ENCODE measurements at regions not wholly inside any gene's neighbourhood (a gene's known extent, or its start where the extent isn't known, plus 50 kb on each side); places are given as distances from the start of the nearest gene placed in this dataset.

GRCh38 chr7:42854571-42855118 lies 57.2 kb downstream of the C7orf25 start:
- POLR2A ChIA-PET (ENCODE audit: partially characterized antibody) = no interaction called here
- no peak overlapping the region for H3K9ac ChIP-seq (replicated peaks in 1 of 4; ENCODE audit: extremely low read depth in 1 of 4, low read depth in 3 of 4, low read length in 3 of 4)
- no peak overlapping the region for H3K4me2 ChIP-seq (ENCODE audit: insufficient read depth in 1 of 2, low read depth in 2 of 2, low read length in 2 of 2)
- CTCF ChIA-PET (ENCODE audit: partially characterized antibody) = interaction anchor here (0.9 to 1.0 kb wide), 2 partner anchors 11 to 23 kb away, joined by 3 to 4 read pairs; no protein-coding TSS in a partner anchor
- H3K4me3 ChIP-seq (ENCODE audit: extremely low read depth in 1 of 4, insufficient read depth in 2 of 4, low read depth in 3 of 4, low read length in 4 of 4) = no peak overlapping the region
- H3K14ac ChIP-seq (ENCODE audit: insufficient read length) = no peak overlapping the region
- H3K18ac ChIP-seq (ENCODE audit: extremely low read depth, low read length) = no peak overlapping the region
- no peak overlapping the region for H3K4ac ChIP-seq (replicated peaks; ENCODE audit: insufficient read length, low read depth, low read length)
- no peak overlapping the region for H2BK120ac ChIP-seq (replicated peaks; ENCODE audit: low read depth, low read length)
- H3K56ac ChIP-seq (replicated peaks; ENCODE audit: insufficient read length, low read depth, low read length) = no peak overlapping the region
- WGBS, 2 experiments (ENCODE audit: extremely low coverage in 1 of 2, insufficient coverage in 1 of 2, insufficient read length in 1 of 2, insufficient replicate concordance in 2 of 2, low coverage in 1 of 2, low lambda C conversion rate in 2 of 2, missing lambda C conversion rate in 1 of 2) = 91% methylated on average over 11 of the region's 11 CpGs; no CpG with 5 or more reads in 1 of the 2 experiments
- no peak overlapping the region for H2BK5ac ChIP-seq (ENCODE audit: low read depth, low read length)
- TF ChIP-seq USF2 (IDR thresholded peaks at IDR 0.05; ENCODE audit: low read length) = no peak
- H2BK20ac ChIP-seq (ENCODE audit: low read length) = no peak overlapping the region
- H2AK5ac ChIP-seq (ENCODE audit: low read depth, low read length) = no peak overlapping the region
- H4K8ac ChIP-seq (ENCODE audit: extremely low read depth, insufficient read depth, low read length) = peak overlapping the region; percentile 43; the same call in 1 of the 2 replicates
- H4K91ac ChIP-seq (replicated peaks; ENCODE audit: insufficient read length, low read length) = no peak overlapping the region
- H3K79me2 ChIP-seq (ENCODE audit: control insufficient read depth in 1 of 2, insufficient read depth in 2 of 2, low read length in 2 of 2) = no peaks in the 10 kb centered on the region
- DNase-seq (ENCODE audit: low read depth in 1 of 2, low spot score in 2 of 2) (no peak), FAIRE-seq (no peak)
- H4K5ac ChIP-seq (ENCODE audit: insufficient read length, low read depth, low read length) = no peak overlapping the region
- H3K27me3 ChIP-seq (replicated peaks in 1 of 4; ENCODE audit: control insufficient read depth in 3 of 4, extremely low read depth in 1 of 4, insufficient read depth in 3 of 4, low read length in 3 of 4) = no peaks in the 10 kb centered on the region
- no peaks in the 10 kb centered on the region for H3K79me1 ChIP-seq (ENCODE audit: low read depth, low read length)
- no peak overlapping the region for H3K27ac ChIP-seq (ENCODE audit: low read depth, low read length)
- no peaks in the 10 kb centered on the region for H3K36me3 ChIP-seq (ENCODE audit: control insufficient read depth in 2 of 4, insufficient read depth in 4 of 4, low read length in 3 of 4)
- H3K9me3 ChIP-seq (ENCODE audit: insufficient read depth in 2 of 2, low read depth in 1 of 2, low read length in 1 of 2) = no peaks in the 10 kb centered on the region
- H4K20me1 ChIP-seq (replicated peaks in 1 of 2; ENCODE audit: control insufficient read depth in 1 of 2, insufficient read depth in 2 of 2, low read length in 2 of 2) = no peaks in the 10 kb centered on the region
- H2BK12ac ChIP-seq (ENCODE audit: low read depth, low read length) = no peak overlapping the region
- H3K4me1 ChIP-seq (replicated peaks in 1 of 4; ENCODE audit: control insufficient read depth in 3 of 4, insufficient read depth in 4 of 4, low read length in 3 of 4) = no peaks in the 10 kb centered on the region
- H3K23me2 ChIP-seq (ENCODE audit: low read depth, low read length) = no peaks in the 10 kb centered on the region
- H2AFZ ChIP-seq (ENCODE audit: low read length) = peak overlapping the region; percentile 74; the same call in 1 of the 2 replicates
- H3K23ac ChIP-seq (ENCODE audit: insufficient read length) = no peak overlapping the region
- no peak overlapping the region for H2BK15ac ChIP-seq (ENCODE audit: low read length)

All from H1 (cell line).